Brain microvascular endothelial cell (primary cell): ENCODE measurements at regions not wholly inside any gene's neighbourhood (a gene's known extent, or its start where the extent isn't known, plus 50 kb on each side); places are given as distances from the start of the nearest gene placed in this dataset.
"Not testable (repeated sequence)": the region's sequence is repeated elsewhere in the genome, so short reads cannot be mapped to it uniquely, and the experiment has no call there.

Source experiments
- DNase-seq: peaks from one replicate; pipeline ENCODE4 v3.0.0-alpha.2; 2020
- H3K27ac ChIP-seq: fragments of 250-450 bp; sonication (Bioruptor Pico); 2 replicates; pipeline ENCODE4 v1.5.1; 2020; ENCODE audit warnings: mild to moderate bottlenecking, moderate library complexity
- H3K27me3 ChIP-seq: fragments of 250-450 bp; sonication (Bioruptor Pico); replicated peaks from 2 replicates; pipeline ENCODE4 v1.5.1; 2020; ENCODE audit warnings: mild to moderate bottlenecking
- H3K36me3 ChIP-seq: fragments of 250-450 bp; sonication (Bioruptor Pico); replicated peaks from 2 replicates; pipeline ENCODE4 v1.5.1; 2020; ENCODE audit warnings: mild to moderate bottlenecking
- H3K4me3 ChIP-seq: 2 replicates; pipeline ENCODE4 v1.5.1; 2011; ENCODE audit warnings: low read depth, mild to moderate bottlenecking, control low read depth, low read length, moderate library complexity
- CTCF ChIP-seq: IDR thresholded peaks from 2 replicates; pipeline ENCODE4 v1.5.1; 2011; ENCODE audit warnings: low read depth, mild to moderate bottlenecking, moderate library complexity, low read length, control low read depth, inconsistent platforms; ENCODE audit errors: missing control alignments
- in situ Hi-C: cut with HindIII; loops from 2 replicates; pipeline ENCODE4 v1.10.0; 2017; ENCODE audit warnings: low sequenced_read_pairs, low pct_ligation_motif_present

GRCh38 chr12:91723191-91723590 is 422.5 kb downstream of the BTG1 start:
- Histone ChIP-seq H3K36me3 (no peaks in the 10 kb centered on the region), H3K27ac (no peak overlapping the region), H3K27me3 (no peaks in the 10 kb centered on the region), H3K4me3 (no peak overlapping the region)
- TF ChIP-seq CTCF, result no peak
- in situ Hi-C loops, result no loop called here
- no peak for DNase-seq

- no peaks in the 10 kb centered on the region for H3K36me3 ChIP-seq
- H3K4me3 ChIP-seq, result no peak overlapping the region
- in situ Hi-C loops, result no loop called here
- no peak overlapping the region for H3K27ac ChIP-seq
- no peak for TF ChIP-seq CTCF
- no peaks in the 10 kb centered on the region for H3K27me3 ChIP-seq
- no peak for DNase-seq
Measured at GRCh38 chr12:91722072-91722471, 423.6 kb downstream of the BTG1 start.

GRCh38 chr12:91721023-91721422 is 424.6 kb downstream of the BTG1 start:
- TF ChIP-seq CTCF, result no peak
- H3K36me3 ChIP-seq, result no peaks in the 10 kb centered on the region
- no peak for DNase-seq
- no peaks in the 10 kb centered on the region for H3K27me3 ChIP-seq
- in situ Hi-C loops, result no loop called here
- no peak overlapping the region for H3K27ac ChIP-seq
- no peak overlapping the region for H3K4me3 ChIP-seq

GRCh38 chr12:91718326-91718725 is 427.3 kb downstream of the BTG1 start:
- H3K27me3 ChIP-seq, result no peaks in the 10 kb centered on the region
- in situ Hi-C loops, result no loop called here

GRCh38 chr12:91717804-91718203 is 427.8 kb downstream of the BTG1 start:
- Histone ChIP-seq H3K27me3 (no peaks in the 10 kb centered on the region), H3K27ac (no peak overlapping the region), H3K36me3 (no peaks in the 10 kb centered on the region), H3K4me3 (no peak overlapping the region)
- TF ChIP-seq CTCF, result no peak
- no peak for DNase-seq
- in situ Hi-C loops, result no loop called here

More at GRCh38 chr12:91718326-91718725, 427.3 kb downstream of the BTG1 start:
- no peak overlapping the region for H3K27ac ChIP-seq
- no peak for TF ChIP-seq CTCF
- H3K36me3 ChIP-seq, result no peaks in the 10 kb centered on the region
- no peak for DNase-seq
- no peak overlapping the region for H3K4me3 ChIP-seq

DNA sequence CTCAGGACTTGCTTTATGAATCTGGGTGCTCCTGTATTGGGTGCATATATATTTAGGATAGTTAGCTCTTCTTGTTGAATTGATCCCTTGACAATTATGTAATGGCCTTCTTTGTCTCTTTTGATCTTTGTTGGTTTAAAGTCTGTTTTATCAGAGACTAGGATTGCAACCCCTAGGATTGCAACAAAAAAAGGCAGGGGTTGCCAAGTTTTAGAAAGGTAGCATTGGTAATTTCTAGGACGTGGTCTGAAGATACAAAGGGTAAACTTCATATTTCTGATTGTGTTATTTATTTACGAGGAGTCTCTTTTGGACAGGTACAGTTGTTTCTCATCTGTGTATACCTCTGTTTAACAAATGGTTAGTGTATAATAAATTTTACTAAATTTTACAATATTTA is 433.7 kb downstream of the BTG1 start:
- H3K27me3 ChIP-seq, in situ Hi-C loops, H3K4me3 ChIP-seq, DNase-seq, H3K36me3 ChIP-seq, H3K27ac ChIP-seq: not testable (repeated sequence)
